ENCODE measurements at regions not wholly inside any gene's neighbourhood (a gene's known extent, or its start where the extent isn't known, plus 50 kb on each side); places are given as distances from the start of the nearest gene placed in this dataset.

- Mint-ChIP-seq H3K4me1 (ENCODE audit: low read depth) (peaks cover 55% of the 10 kb centered on the region), H3K27me3 (ENCODE audit: low read depth) (no peaks in the 10 kb centered on the region), H3K9me3 (ENCODE audit: low read depth) (peaks cover 5% of the 10 kb centered on the region), H3K4me3 (ENCODE audit: unreplicated experiment) (no peak overlapping the region), H3K27ac (ENCODE audit: unreplicated experiment) (no peak overlapping the region), H3K36me3 (ENCODE audit: low read depth) (no peaks in the 10 kb centered on the region)
- DNase-seq (ENCODE audit: low spot score) = no peak
- TF ChIP-seq CTCF (IDR thresholded peaks at IDR 0.05) = no peak
These were observed 380.5 kb upstream of the CFAP20DC start for GRCh38 chr3:59430341-59430740.

GRCh38 chr3:59429198-59429597, 379.4 kb upstream of the CFAP20DC start:
- Mint-ChIP-seq H3K4me1 (ENCODE audit: low read depth) (peaks cover 64% of the 10 kb centered on the region), H3K27me3 (ENCODE audit: low read depth) (no peaks in the 10 kb centered on the region), H3K9me3 (ENCODE audit: low read depth) (peaks cover 4% of the 10 kb centered on the region), H3K4me3 (ENCODE audit: unreplicated experiment) (no peak overlapping the region), H3K27ac (ENCODE audit: unreplicated experiment) (no peak overlapping the region), H3K36me3 (ENCODE audit: low read depth) (no peaks in the 10 kb centered on the region)
- no peak for DNase-seq (ENCODE audit: low spot score)
- no peak for TF ChIP-seq CTCF (IDR thresholded peaks at IDR 0.05)

- H3K4me3 Mint-ChIP-seq (ENCODE audit: unreplicated experiment) = no peak overlapping the region
These were observed 377.2 kb upstream of the CFAP20DC start for GRCh38 chr3:59426821-59427565.

GRCh38 chr3:59425942-59426341, 376.1 kb upstream of the CFAP20DC start:
- Mint-ChIP-seq H3K4me1 (ENCODE audit: low read depth) (peaks cover 45% of the 10 kb centered on the region), H3K4me3 (ENCODE audit: unreplicated experiment) (no peak overlapping the region), H3K27me3 (ENCODE audit: low read depth) (no peaks in the 10 kb centered on the region), H3K36me3 (ENCODE audit: low read depth) (no peaks in the 10 kb centered on the region), H3K9me3 (ENCODE audit: low read depth) (no peaks in the 10 kb centered on the region), H3K27ac (ENCODE audit: unreplicated experiment) (peak overlapping the region; percentile 89)
- no peak for DNase-seq (ENCODE audit: low spot score)
- TF ChIP-seq CTCF (IDR thresholded peaks at IDR 0.05) = no peak

More at GRCh38 chr3:59426821-59427565, 377.2 kb upstream of the CFAP20DC start:
- H3K4me1 Mint-ChIP-seq (ENCODE audit: low read depth) = peaks cover 45% of the 10 kb centered on the region
- no peak for TF ChIP-seq CTCF (IDR thresholded peaks at IDR 0.05)
- no peaks in the 10 kb centered on the region for H3K36me3 Mint-ChIP-seq (ENCODE audit: low read depth)
- H3K27me3 Mint-ChIP-seq (ENCODE audit: low read depth) = no peaks in the 10 kb centered on the region
- no peak for DNase-seq (ENCODE audit: low spot score)
- peak overlapping the region; percentile 89 for H3K27ac Mint-ChIP-seq (ENCODE audit: unreplicated experiment)
- no peaks in the 10 kb centered on the region for H3K9me3 Mint-ChIP-seq (ENCODE audit: low read depth)

- Mint-ChIP-seq H3K9me3 (ENCODE audit: low read depth) (no peaks in the 10 kb centered on the region), H3K4me1 (ENCODE audit: low read depth) (peaks cover 45% of the 10 kb centered on the region)
These were observed 375.5 kb upstream of the CFAP20DC start for GRCh38 chr3:59425371-59425770.

More at GRCh38 chr3:59425371-59425770, 375.5 kb upstream of the CFAP20DC start:
- TF ChIP-seq CTCF (IDR thresholded peaks at IDR 0.05) = no peak
- Mint-ChIP-seq H3K27ac (ENCODE audit: unreplicated experiment) (peak overlapping the region; percentile 89), H3K36me3 (ENCODE audit: low read depth) (no peaks in the 10 kb centered on the region), H3K4me3 (ENCODE audit: unreplicated experiment) (peak overlapping the region; percentile 23), H3K27me3 (ENCODE audit: low read depth) (no peaks in the 10 kb centered on the region)
- DNase-seq (ENCODE audit: low spot score) = no peak
